Progenitor cell of endocrine pancreas (in vitro differentiated cells): ENCODE measurements at regions not wholly inside any gene's neighbourhood (a gene's known extent, or its start where the extent isn't known, plus 50 kb on each side); places are given as distances from the start of the nearest gene placed in this dataset.

ENCODE experiments used
- DNase-seq: peaks from one replicate; pipeline ENCODE4 v3.0.0; 2021; ENCODE audit warnings: low spot score; ENCODE audit not compliant: unreplicated experiment
- H3K27ac Mint-ChIP-seq: 2 replicates; pipeline ENCODE4 v1.8.0; 2021; ENCODE audit warnings: mild to moderate bottlenecking, moderate library complexity, mixed read lengths
- H3K27me3 Mint-ChIP-seq: 2 replicates; pipeline ENCODE4 v1.8.0; 2021; ENCODE audit warnings: mixed read lengths
- H3K36me3 Mint-ChIP-seq: 2 replicates; pipeline ENCODE4 v1.8.0; 2022; ENCODE audit warnings: mixed read lengths; ENCODE audit not compliant: insufficient read depth
- H3K4me1 Mint-ChIP-seq: 2 replicates; pipeline ENCODE4 v1.8.0; 2021; ENCODE audit warnings: low read depth, mixed read lengths
- H3K4me3 Mint-ChIP-seq: 2 replicates; pipeline ENCODE4 v1.8.0; 2021; ENCODE audit warnings: low read depth, mild to moderate bottlenecking, moderate library complexity, mixed read lengths
- H3K9me3 Mint-ChIP-seq: 2 replicates; pipeline ENCODE4 v1.8.0; 2021; ENCODE audit warnings: low read depth, mixed read lengths
- TF ChIP-seq, protein P1 (sequence below): fragments of 200-600 bp; sonication (generic); IDR thresholded peaks from one replicate; pipeline ENCODE4 v1.5.0; 2021; ENCODE audit warnings: antibody characterized with exemption, mild to moderate bottlenecking; ENCODE audit not compliant: unreplicated experiment

GRCh38 chr2:23100406-23100805 lies 284.6 kb upstream of the KLHL29 start:
- H3K36me3 Mint-ChIP-seq: no peaks in the 10 kb centered on the region
- H3K4me1 Mint-ChIP-seq: peaks cover 1% of the 10 kb centered on the region
- TF ChIP-seq, protein P1, sequence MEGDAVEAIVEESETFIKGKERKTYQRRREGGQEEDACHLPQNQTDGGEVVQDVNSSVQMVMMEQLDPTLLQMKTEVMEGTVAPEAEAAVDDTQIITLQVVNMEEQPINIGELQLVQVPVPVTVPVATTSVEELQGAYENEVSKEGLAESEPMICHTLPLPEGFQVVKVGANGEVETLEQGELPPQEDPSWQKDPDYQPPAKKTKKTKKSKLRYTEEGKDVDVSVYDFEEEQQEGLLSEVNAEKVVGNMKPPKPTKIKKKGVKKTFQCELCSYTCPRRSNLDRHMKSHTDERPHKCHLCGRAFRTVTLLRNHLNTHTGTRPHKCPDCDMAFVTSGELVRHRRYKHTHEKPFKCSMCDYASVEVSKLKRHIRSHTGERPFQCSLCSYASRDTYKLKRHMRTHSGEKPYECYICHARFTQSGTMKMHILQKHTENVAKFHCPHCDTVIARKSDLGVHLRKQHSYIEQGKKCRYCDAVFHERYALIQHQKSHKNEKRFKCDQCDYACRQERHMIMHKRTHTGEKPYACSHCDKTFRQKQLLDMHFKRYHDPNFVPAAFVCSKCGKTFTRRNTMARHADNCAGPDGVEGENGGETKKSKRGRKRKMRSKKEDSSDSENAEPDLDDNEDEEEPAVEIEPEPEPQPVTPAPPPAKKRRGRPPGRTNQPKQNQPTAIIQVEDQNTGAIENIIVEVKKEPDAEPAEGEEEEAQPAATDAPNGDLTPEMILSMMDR: no peak
- H3K27ac Mint-ChIP-seq: no peak overlapping the region
- no peak for DNase-seq
- H3K9me3 Mint-ChIP-seq: no peaks in the 10 kb centered on the region
- H3K4me3 Mint-ChIP-seq: no peak overlapping the region
- H3K27me3 Mint-ChIP-seq: no peaks in the 10 kb centered on the region

- Mint-ChIP-seq H3K4me1 (peaks cover 1% of the 10 kb centered on the region), H3K27me3 (no peaks in the 10 kb centered on the region), H3K9me3 (peaks cover 14% of the 10 kb centered on the region), H3K27ac (no peak overlapping the region), H3K36me3 (no peaks in the 10 kb centered on the region), H3K4me3 (no peak overlapping the region)
- TF ChIP-seq, protein P1: no peak
- no peak for DNase-seq
Observed at GRCh38 chr2:23106242-23106785, 278.7 kb upstream of the KLHL29 start.

- no peak for DNase-seq
- H3K4me3 Mint-ChIP-seq: no peak overlapping the region
- H3K36me3 Mint-ChIP-seq: no peaks in the 10 kb centered on the region
- peaks cover 1% of the 10 kb centered on the region for H3K4me1 Mint-ChIP-seq
- TF ChIP-seq, protein P1: no peak
- H3K9me3 Mint-ChIP-seq: peaks cover 14% of the 10 kb centered on the region
- no peak overlapping the region for H3K27ac Mint-ChIP-seq
- H3K27me3 Mint-ChIP-seq: no peaks in the 10 kb centered on the region
Observed at GRCh38 chr2:23107327-23107941, 277.5 kb upstream of the KLHL29 start.

GRCh38 chr2:23111263-23111662 lies 273.7 kb upstream of the KLHL29 start:
- no peaks in the 10 kb centered on the region for H3K36me3 Mint-ChIP-seq
- no peak overlapping the region for H3K27ac Mint-ChIP-seq
- H3K27me3 Mint-ChIP-seq: no peaks in the 10 kb centered on the region
- H3K4me1 Mint-ChIP-seq: no peaks in the 10 kb centered on the region
- TF ChIP-seq, protein P1: no peak
- DNase-seq: no peak
- H3K4me3 Mint-ChIP-seq: no peak overlapping the region
- H3K9me3 Mint-ChIP-seq: peaks cover 14% of the 10 kb centered on the region

DNA sequence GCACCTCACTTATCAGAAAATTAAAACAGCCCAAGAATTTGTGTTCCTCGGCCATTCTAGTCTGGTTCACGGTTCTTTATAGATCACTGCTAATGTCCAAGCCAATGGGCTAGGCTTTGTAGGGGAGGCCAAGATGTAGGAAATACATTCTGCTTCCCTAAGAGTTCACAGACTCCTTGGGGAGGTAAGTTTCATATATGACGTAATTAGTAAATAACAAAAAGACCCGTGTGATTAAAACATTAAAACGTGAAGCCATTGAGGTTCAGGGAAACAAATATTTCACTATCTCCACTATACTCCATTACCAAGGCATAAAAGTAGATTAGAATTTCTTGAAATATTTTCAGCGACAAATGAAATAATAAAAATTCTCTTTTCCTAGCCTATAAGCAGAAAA lies 272.5 kb upstream of the KLHL29 start:
- Mint-ChIP-seq H3K4me3 (no peak overlapping the region), H3K9me3 (peaks cover 14% of the 10 kb centered on the region), H3K36me3 (no peaks in the 10 kb centered on the region), H3K4me1 (no peaks in the 10 kb centered on the region), H3K27me3 (no peaks in the 10 kb centered on the region), H3K27ac (no peak overlapping the region)
- TF ChIP-seq, protein P1: no peak
- no peak for DNase-seq
